Natural killer cell (primary cell): ENCODE measurements at regions not wholly inside any gene's neighbourhood (a gene's known extent, or its start where the extent isn't known, plus 50 kb on each side); places are given as distances from the start of the nearest gene placed in this dataset.

ENCODE experiments used
- ATAC-seq, 3 donors: fragments of 150-1000 bp in 2 of 3; fragments of 200-7000 bp in 1 of 3; cut with Tn5 transposase; 1 replicate in 1 of 3; 2 replicates in 2 of 3; pipeline ENCODE4 v1.10.0; 2021; ENCODE audit warnings: mild to moderate bottlenecking in 2 of 3, moderate library complexity in 2 of 3
- DNase-seq, 2 donors: peaks; one replicate each; pipeline versions ENCODE4 v3.0.0 to v3.0.0-alpha.2; 2013 to 2021; ENCODE audit warnings: mixed read lengths in 1 of 2
- H3K27ac ChIP-seq: one replicate; pipeline ENCODE4 v1.5.1; 2013; ENCODE audit warnings: mild to moderate bottlenecking, low read length
- H3K27me3 ChIP-seq: one replicate; pipeline ENCODE4 v1.6.1; 2013; ENCODE audit warnings: low read length; ENCODE audit not compliant: control insufficient read depth, insufficient read depth
- H3K36me3 ChIP-seq: one replicate; pipeline ENCODE4 v1.6.1; 2013; ENCODE audit warnings: low read length; ENCODE audit not compliant: control insufficient read depth, insufficient read depth
- H3K4me1 ChIP-seq: one replicate; pipeline ENCODE4 v1.6.1; 2013; ENCODE audit warnings: low read length; ENCODE audit not compliant: control insufficient read depth, insufficient read depth
- H3K4me3 ChIP-seq: one replicate; pipeline ENCODE4 v1.5.1; 2013; ENCODE audit warnings: low read length
- H3K9me3 ChIP-seq: one replicate; pipeline ENCODE4 v1.6.1; 2013; ENCODE audit warnings: low read length; ENCODE audit not compliant: control insufficient read depth, insufficient read depth
- H3K27ac Mint-ChIP-seq, 2 donors: one replicate each; pipeline ENCODE4 v1.8.0; 2022; ENCODE audit warnings: mild to moderate bottlenecking in 2 of 2, mixed read lengths in 2 of 2, moderate library complexity in 1 of 2
- H3K27me3 Mint-ChIP-seq, 2 donors: one replicate each; pipeline ENCODE4 v1.8.0; 2022; ENCODE audit warnings: low read depth in 2 of 2, mixed read lengths in 2 of 2
- H3K36me3 Mint-ChIP-seq: one replicate; pipeline ENCODE4 v1.8.0; 2022; ENCODE audit warnings: mixed read lengths
- H3K4me1 Mint-ChIP-seq, 2 donors: one replicate each; pipeline ENCODE4 v1.8.0; 2022; ENCODE audit warnings: mixed read lengths in 2 of 2
- H3K4me3 Mint-ChIP-seq: one replicate; pipeline ENCODE4 v1.8.0; 2022; ENCODE audit warnings: mild to moderate bottlenecking, moderate library complexity, mixed read lengths
- H3K9me3 Mint-ChIP-seq, 2 donors: one replicate each; pipeline ENCODE4 v1.8.0; 2022; ENCODE audit warnings: mixed read lengths in 2 of 2
- WGBS: methylation state at CpG from one replicate; pipeline ENCODE4 v1.1.7; 2013; ENCODE audit warnings: missing lambda C conversion rate; ENCODE audit not compliant: insufficient coverage; 5-methylcytosine and 5-hydroxymethylcytosine counted together
- intact Hi-C: fragments of 100-400 bp; cut with micrococcal nuclease; formaldehyde crosslinking; loops from one replicate; pipeline ENCODE4 v1.14.2; 2022
- TF ChIP-seq, protein P1 (sequence below): fragments of 200-600 bp; IDR thresholded peaks from one replicate; pipeline ENCODE4 v1.8.0; 2022; ENCODE audit warnings: antibody characterized with exemption

DNA sequence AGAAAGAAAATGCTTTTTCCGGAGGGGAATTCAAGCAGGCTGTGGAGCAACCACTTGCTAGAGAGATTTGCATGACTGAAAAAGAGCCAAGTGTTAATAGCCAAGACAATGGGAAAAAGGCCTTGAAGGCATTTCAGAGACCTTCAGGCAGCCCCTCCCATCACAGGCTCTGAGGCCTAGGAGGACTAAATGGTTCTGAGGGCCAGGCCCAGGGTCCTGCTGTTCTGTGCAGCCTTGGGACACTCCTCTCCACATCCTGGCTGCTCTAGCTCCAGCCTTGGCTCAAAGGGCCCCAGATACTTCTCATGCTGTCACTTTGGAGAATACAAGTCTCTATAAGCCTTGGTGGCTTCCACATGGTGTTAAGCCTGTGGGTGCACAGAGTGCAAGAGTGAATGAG lies 81.8 kb downstream of the B3GNT2 start:
- peaks cover 2 to 6% of the 10 kb centered on the region in 2 donors for H3K9me3 Mint-ChIP-seq
- ATAC-seq (no peak), DNase-seq (no peak)
- H3K27ac Mint-ChIP-seq = no peak overlapping the region
- no peak overlapping the region for H3K4me3 ChIP-seq
- no peak overlapping the region for H3K27ac ChIP-seq
- intact Hi-C loops = no loop called here
- no peaks in the 10 kb centered on the region for H3K4me1 Mint-ChIP-seq
- peaks cover 8% of the 10 kb centered on the region for H3K36me3 Mint-ChIP-seq
- no peak overlapping the region for H3K4me3 Mint-ChIP-seq
- TF ChIP-seq, protein P1, sequence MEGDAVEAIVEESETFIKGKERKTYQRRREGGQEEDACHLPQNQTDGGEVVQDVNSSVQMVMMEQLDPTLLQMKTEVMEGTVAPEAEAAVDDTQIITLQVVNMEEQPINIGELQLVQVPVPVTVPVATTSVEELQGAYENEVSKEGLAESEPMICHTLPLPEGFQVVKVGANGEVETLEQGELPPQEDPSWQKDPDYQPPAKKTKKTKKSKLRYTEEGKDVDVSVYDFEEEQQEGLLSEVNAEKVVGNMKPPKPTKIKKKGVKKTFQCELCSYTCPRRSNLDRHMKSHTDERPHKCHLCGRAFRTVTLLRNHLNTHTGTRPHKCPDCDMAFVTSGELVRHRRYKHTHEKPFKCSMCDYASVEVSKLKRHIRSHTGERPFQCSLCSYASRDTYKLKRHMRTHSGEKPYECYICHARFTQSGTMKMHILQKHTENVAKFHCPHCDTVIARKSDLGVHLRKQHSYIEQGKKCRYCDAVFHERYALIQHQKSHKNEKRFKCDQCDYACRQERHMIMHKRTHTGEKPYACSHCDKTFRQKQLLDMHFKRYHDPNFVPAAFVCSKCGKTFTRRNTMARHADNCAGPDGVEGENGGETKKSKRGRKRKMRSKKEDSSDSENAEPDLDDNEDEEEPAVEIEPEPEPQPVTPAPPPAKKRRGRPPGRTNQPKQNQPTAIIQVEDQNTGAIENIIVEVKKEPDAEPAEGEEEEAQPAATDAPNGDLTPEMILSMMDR = no peak
- no peaks in the 10 kb centered on the region for H3K27me3 Mint-ChIP-seq
- no peaks in the 10 kb centered on the region for H3K4me1 ChIP-seq
- H3K36me3 ChIP-seq = no peaks in the 10 kb centered on the region
- WGBS = 96% methylated on average over 1 of the region's 1 CpG
- no peaks in the 10 kb centered on the region for H3K27me3 ChIP-seq
- H3K9me3 ChIP-seq = peaks cover 11% of the 10 kb centered on the region
